Fibroblast of peridontal ligament (primary cell): ENCODE measurements at regions not wholly inside any gene's neighbourhood (a gene's known extent, or its start where the extent isn't known, plus 50 kb on each side); places are given as distances from the start of the nearest gene placed in this dataset.
"Not testable (repeated sequence)": the region's sequence is repeated elsewhere in the genome, so short reads cannot be mapped to it uniquely, and the experiment has no call there.

Source experiments
- DNase-seq: peaks from one replicate; pipeline ENCODE4 v3.0.0-alpha.2; 2010; ENCODE audit errors: extremely low read depth

- peak; percentile 71 for DNase-seq
Observed at GRCh38 chr2:146602856-146603255, 1242.0 kb upstream of the ACVR2A start.

- peak; percentile 70 for DNase-seq
Observed at GRCh38 chr2:146602383-146602782, 1242.4 kb upstream of the ACVR2A start.

GRCh38 chr2:146598791-146599190, 1246.0 kb upstream of the ACVR2A start:
- DNase-seq, result no peak

GRCh38 chr2:146597291-146597690, 1247.5 kb upstream of the ACVR2A start:
- no peak for DNase-seq

- no peak for DNase-seq
Observed at GRCh38 chr2:146591908-146592307, 1252.9 kb upstream of the ACVR2A start.

GRCh38 chr2:146587291-146587713, 1257.5 kb upstream of the ACVR2A start:
- no peak for DNase-seq

GRCh38 chr2:146584316-146584715, 1260.5 kb upstream of the ACVR2A start:
- no peak for DNase-seq

- peak; percentile 75 for DNase-seq
Observed at GRCh38 chr2:146579147-146579930, 1265.5 kb upstream of the ACVR2A start.

- DNase-seq, result no peak
Observed at GRCh38 chr2:146576339-146577111, 1268.3 kb upstream of the ACVR2A start.

GRCh38 chr2:146572598-146572997, 1272.2 kb upstream of the ACVR2A start:
- DNase-seq, result peak; percentile 61

GRCh38 chr2:146561996-146562395, 1282.8 kb upstream of the ACVR2A start:
- no peak for DNase-seq

- DNase-seq, result no peak
Observed at GRCh38 chr2:146547236-146547635, 1297.6 kb upstream of the ACVR2A start.

GRCh38 chr2:146544701-146545100, 1300.1 kb upstream of the ACVR2A start:
- no peak for DNase-seq

- DNase-seq, result no peak
Observed at GRCh38 chr2:146541896-146542295, 1302.9 kb upstream of the ACVR2A start.

GRCh38 chr2:146540271-146540932, 1304.4 kb upstream of the ACVR2A start:
- no peak for DNase-seq

- not testable (repeated sequence) for DNase-seq
Observed at GRCh38 chr2:146539739-146540138, 1305.1 kb upstream of the ACVR2A start.

- no peak for DNase-seq
Observed at GRCh38 chr2:146537477-146537876, 1307.4 kb upstream of the ACVR2A start.

GRCh38 chr2:146532509-146533147, 1312.2 kb upstream of the ACVR2A start:
- DNase-seq, result no peak

GRCh38 chr2:146532009-146532408, 1312.8 kb upstream of the ACVR2A start:
- DNase-seq, result no peak

- no peak for DNase-seq
Observed at GRCh38 chr2:146530886-146531285, 1313.9 kb upstream of the ACVR2A start.

- peak; percentile 9 for DNase-seq
Observed at GRCh38 chr2:146527166-146527565, 1317.7 kb upstream of the ACVR2A start.

- peak; percentile 48 for DNase-seq
Observed at GRCh38 chr2:146523196-146523595, 1321.6 kb upstream of the ACVR2A start.
